Epithelial cell of proximal tubule (primary cell): ENCODE measurements at regions not wholly inside any gene's neighbourhood (a gene's known extent, or its start where the extent isn't known, plus 50 kb on each side); places are given as distances from the start of the nearest gene placed in this dataset.

Source experiments
- DNase-seq: peaks from one replicate; pipeline ENCODE4 v3.0.0-alpha.2; 2011; ENCODE audit warnings: low read depth
- H3K4me3 ChIP-seq: 2 replicates; pipeline ENCODE4 v1.5.1; 2011; ENCODE audit warnings: low read depth, mild to moderate bottlenecking, low read length
- TF ChIP-seq, protein P1 (sequence below): conservative IDR thresholded peaks from 2 replicates; pipeline ENCODE4 v1.5.1; 2012; ENCODE audit warnings: low read depth, mild to moderate bottlenecking, low read length

DNA sequence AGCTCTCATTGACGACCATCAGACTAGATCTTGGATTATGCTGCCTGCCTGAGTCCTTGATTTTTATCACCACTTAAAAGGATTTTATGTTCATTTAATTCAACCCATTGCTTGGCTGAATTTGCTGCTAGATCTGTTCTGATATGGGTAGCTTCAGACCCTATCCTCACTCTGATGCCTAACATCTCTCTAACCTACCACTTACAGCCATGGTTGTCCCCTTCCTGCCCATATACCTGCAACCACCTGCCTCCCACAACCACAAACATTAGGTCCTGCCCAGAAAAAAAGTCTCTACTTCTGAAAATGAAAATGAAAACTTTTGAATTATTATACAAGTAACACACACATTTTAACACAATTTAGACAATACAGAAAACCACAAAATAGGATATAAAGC, 310.8 kb downstream of the HNRNPD start:
- H3K4me3 ChIP-seq: no peak overlapping the region
- DNase-seq: no peak
- TF ChIP-seq, protein P1, sequence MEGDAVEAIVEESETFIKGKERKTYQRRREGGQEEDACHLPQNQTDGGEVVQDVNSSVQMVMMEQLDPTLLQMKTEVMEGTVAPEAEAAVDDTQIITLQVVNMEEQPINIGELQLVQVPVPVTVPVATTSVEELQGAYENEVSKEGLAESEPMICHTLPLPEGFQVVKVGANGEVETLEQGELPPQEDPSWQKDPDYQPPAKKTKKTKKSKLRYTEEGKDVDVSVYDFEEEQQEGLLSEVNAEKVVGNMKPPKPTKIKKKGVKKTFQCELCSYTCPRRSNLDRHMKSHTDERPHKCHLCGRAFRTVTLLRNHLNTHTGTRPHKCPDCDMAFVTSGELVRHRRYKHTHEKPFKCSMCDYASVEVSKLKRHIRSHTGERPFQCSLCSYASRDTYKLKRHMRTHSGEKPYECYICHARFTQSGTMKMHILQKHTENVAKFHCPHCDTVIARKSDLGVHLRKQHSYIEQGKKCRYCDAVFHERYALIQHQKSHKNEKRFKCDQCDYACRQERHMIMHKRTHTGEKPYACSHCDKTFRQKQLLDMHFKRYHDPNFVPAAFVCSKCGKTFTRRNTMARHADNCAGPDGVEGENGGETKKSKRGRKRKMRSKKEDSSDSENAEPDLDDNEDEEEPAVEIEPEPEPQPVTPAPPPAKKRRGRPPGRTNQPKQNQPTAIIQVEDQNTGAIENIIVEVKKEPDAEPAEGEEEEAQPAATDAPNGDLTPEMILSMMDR: no peak

DNA sequence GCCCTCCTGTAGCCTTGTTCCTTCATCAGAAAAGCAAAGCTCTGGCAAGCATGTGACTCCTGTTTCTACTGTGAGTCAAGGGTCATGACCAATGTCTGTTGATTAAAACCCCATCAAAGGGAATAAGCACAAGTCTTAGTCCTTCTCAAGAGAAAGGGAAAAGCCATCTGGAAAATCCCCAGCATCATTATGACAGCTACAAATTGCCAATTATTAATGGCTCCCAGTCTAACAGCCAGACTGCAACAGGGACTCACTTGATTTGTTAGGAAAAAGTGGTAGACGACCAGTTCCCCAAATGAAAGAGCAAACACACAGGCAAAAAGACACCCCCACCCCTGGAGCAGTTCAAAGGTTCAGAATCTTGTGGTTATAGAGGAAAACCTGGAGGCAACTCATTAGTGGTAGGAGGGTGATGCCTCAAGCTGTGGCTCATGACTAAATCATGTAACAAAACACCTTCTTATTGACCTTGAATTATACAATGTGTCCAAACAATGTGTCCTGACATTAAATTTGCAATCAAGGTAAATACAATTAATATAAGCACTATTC, 315.7 kb downstream of the HNRNPD start:
- TF ChIP-seq, protein P1: no peak
- H3K4me3 ChIP-seq: no peak overlapping the region
- DNase-seq: no peak

DNA sequence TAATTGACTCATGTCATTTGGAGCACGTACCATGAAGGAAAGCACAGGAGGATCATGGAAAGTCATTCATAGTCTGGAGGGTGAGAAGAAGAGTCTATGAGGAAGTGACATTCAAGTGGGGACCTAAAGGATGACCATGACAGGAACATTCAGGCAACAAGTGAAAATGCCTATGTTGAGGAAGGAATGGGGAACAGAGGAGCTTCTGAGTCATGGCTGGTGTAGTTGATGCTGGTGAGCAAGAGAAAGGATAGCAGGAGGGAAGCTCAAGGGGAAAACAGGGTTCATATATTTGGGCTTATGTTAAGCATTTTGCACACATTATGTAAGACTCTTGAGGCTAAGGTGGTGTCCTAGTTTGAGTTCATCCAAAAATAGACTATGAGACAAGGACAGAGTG, 318.6 kb downstream of the HNRNPD start:
- H3K4me3 ChIP-seq: no peak overlapping the region
- TF ChIP-seq, protein P1: no peak
- DNase-seq: no peak

DNA sequence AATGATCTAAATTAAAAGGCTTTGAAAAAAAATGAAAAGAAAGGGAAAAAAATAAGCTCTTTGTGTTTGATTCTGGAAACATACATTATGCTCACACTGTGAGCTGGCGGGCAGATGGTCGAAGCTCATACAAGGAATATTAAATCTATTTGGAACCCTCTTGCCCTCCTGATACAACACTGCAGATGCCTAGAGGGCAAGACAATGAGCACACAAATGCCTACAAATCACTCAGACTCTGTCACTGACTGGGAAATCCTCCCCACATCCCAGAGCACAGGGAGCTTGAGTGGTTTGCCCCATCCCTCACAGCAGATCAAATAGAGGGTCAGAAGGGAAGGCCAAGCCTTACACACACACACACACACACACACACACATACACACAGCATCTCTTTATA, 320.4 kb downstream of the HNRNPD start:
- TF ChIP-seq, protein P1: no peak
- H3K4me3 ChIP-seq: no peak overlapping the region
- no peak for DNase-seq

DNA sequence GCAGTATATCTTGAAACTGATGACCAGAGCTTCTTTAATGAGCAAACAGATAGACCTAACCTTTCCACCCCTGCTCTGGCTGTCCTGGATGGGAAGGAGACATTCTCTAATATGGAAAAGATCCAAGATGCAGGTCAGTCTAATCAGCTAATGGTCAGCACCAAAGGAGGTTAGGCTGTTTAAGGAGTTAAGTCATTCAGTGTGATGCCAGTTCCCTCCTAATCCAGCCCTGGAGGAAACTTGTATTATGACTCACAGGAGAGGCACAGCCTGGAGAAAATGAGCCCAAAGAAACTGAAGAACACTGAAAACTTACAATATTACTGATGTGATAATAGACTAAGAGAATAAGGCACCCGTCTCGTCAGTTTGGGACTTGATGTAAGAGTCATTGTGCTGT, 323.0 kb downstream of the HNRNPD start:
- no peak for DNase-seq
- no peak overlapping the region for H3K4me3 ChIP-seq
- TF ChIP-seq, protein P1: no peak

DNA sequence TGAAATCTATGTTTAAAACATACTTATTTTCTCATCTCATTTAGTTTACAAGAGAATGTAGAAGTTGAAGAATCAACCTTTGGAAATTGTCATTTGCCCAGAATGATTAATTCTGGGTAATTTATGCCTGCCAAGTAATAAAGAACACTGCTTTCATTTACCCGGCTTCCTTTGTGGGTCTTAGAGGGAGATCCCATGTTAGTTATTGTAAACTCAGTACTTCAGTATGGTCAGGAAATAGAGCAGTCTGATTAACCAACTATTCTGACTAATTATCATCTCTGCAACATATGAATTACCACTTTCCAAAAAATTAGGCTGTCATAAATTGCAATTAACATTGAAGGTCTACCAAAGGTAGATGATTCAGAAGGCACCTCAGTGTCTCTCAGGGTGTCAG, 324.5 kb downstream of the HNRNPD start:
- DNase-seq: no peak
- H3K4me3 ChIP-seq: no peak overlapping the region
- TF ChIP-seq, protein P1: no peak

DNA sequence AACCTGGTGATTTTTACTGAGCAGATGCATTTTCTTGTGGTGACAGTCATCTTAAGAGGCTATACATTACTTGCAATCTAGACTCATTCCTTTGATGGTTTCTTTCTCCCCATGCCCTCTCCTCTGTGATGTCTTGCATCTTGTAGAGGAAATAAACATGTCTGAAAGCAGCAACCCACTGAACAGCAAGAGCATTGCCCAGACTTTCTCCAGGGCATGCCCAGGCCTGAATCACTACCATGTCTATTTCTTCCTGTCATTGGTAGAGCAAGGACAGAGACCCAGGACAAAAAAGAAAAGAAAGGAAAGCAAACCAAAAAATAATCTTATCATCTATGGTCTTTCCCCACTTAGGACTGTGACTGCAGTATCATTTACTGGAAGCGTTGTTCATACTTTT, 326.1 kb downstream of the HNRNPD start:
- TF ChIP-seq, protein P1: no peak
- no peak for DNase-seq

More for the DNA sequence above, 326.1 kb downstream of the HNRNPD start:
- no peak overlapping the region for H3K4me3 ChIP-seq
